HPDE6-E6E7 (cell line): ENCODE measurements at regions not wholly inside any gene's neighbourhood (a gene's known extent, or its start where the extent isn't known, plus 50 kb on each side); places are given as distances from the start of the nearest gene placed in this dataset.
"Not testable (repeated sequence)": the region's sequence is repeated elsewhere in the genome, so short reads cannot be mapped to it uniquely, and the experiment has no call there.

Experiments used
- DNase-seq: peaks from one replicate; pipeline ENCODE4 v3.0.0; 2011; ENCODE audit warnings: missing footprints; ENCODE audit errors: extremely low spot score

GRCh38 chr4:126583509-126583908 is 1049.2 kb upstream of the INTU start:
- no peak for DNase-seq

- no peak for DNase-seq
These were observed 1041.2 kb upstream of the INTU start for GRCh38 chr4:126591583-126591982.

GRCh38 chr4:126592088-126592487 is 1040.7 kb upstream of the INTU start:
- no peak for DNase-seq

- DNase-seq = no peak
These were observed 1039.1 kb upstream of the INTU start for GRCh38 chr4:126593626-126594025.

GRCh38 chr4:126595643-126596042 is 1037.1 kb upstream of the INTU start:
- no peak for DNase-seq

- DNase-seq = no peak
These were observed 1033.0 kb upstream of the INTU start for GRCh38 chr4:126599746-126600145.

GRCh38 chr4:126603210-126603609 is 1029.5 kb upstream of the INTU start:
- DNase-seq = no peak

- DNase-seq = no peak
These were observed 1028.9 kb upstream of the INTU start for GRCh38 chr4:126603825-126604224.

- peak; percentile 29 for DNase-seq
These were observed 1028.4 kb upstream of the INTU start for GRCh38 chr4:126604268-126604867.

- no peak for DNase-seq
These were observed 1021.8 kb upstream of the INTU start for GRCh38 chr4:126610933-126611332.

- peak; percentile 76 for DNase-seq
These were observed 1020.9 kb upstream of the INTU start for GRCh38 chr4:126611900-126612299.

GRCh38 chr4:126614356-126614855 is 1018.4 kb upstream of the INTU start:
- no peak for DNase-seq

- DNase-seq = no peak
These were observed 1016.0 kb upstream of the INTU start for GRCh38 chr4:126616795-126617194.

- DNase-seq = peak; percentile 22
These were observed 1005.5 kb upstream of the INTU start for GRCh38 chr4:126627255-126627654.

GRCh38 chr4:126628933-126629332 is 1003.8 kb upstream of the INTU start:
- DNase-seq = no peak

GRCh38 chr4:126630230-126630629 is 1002.5 kb upstream of the INTU start:
- DNase-seq = no peak

GRCh38 chr4:126633306-126633705 is 999.5 kb upstream of the INTU start:
- no peak for DNase-seq

GRCh38 chr4:126637706-126638105 is 995.1 kb upstream of the INTU start:
- DNase-seq = no peak

- no peak for DNase-seq
These were observed 985.4 kb upstream of the INTU start for GRCh38 chr4:126647320-126647719.

GRCh38 chr4:126647756-126648397 is 984.9 kb upstream of the INTU start:
- no peak for DNase-seq

- DNase-seq = no peak
These were observed 974.3 kb upstream of the INTU start for GRCh38 chr4:126658411-126658810.

- no peak for DNase-seq
These were observed 971.6 kb upstream of the INTU start for GRCh38 chr4:126661194-126661593.

GRCh38 chr4:126664839-126665238 is 967.9 kb upstream of the INTU start:
- no peak for DNase-seq

GRCh38 chr4:126670038-126670437 is 962.7 kb upstream of the INTU start:
- not testable (repeated sequence) for DNase-seq
